Mucosa of descending colon (tissue), 3 donors: ENCODE measurements at regions not wholly inside any gene's neighbourhood (a gene's known extent, or its start where the extent isn't known, plus 50 kb on each side); places are given as distances from the start of the nearest gene placed in this dataset.
A peak's percentile ranks its signal among the peaks of the same experiment; 100 is the strongest.

Source experiments
- ATAC-seq: fragments of 200-7000 bp; cut with Tn5 transposase; one replicate; pipeline ENCODE4 v1.9.1; 2020; ENCODE audit warnings: mild to moderate bottlenecking, moderate library complexity
- DNase-seq, 3 donors: peaks; one replicate each; pipeline ENCODE4 v3.0.0-alpha.2; 2020
- H3K36me3 ChIP-seq: fragments of 200-600 bp; one replicate; pipeline ENCODE4 v1.8.0; 2021; ENCODE audit warnings: low read depth, mild to moderate bottlenecking
- H3K4me1 ChIP-seq: fragments of 200-600 bp; one replicate; pipeline ENCODE4 v1.8.0; 2021; ENCODE audit warnings: low read depth, mild to moderate bottlenecking
- H3K4me3 ChIP-seq: fragments of 200-600 bp; one replicate; pipeline ENCODE4 v1.8.0; 2021; ENCODE audit warnings: mild to moderate bottlenecking
- H3K9me3 ChIP-seq: fragments of 200-600 bp; one replicate; pipeline ENCODE4 v1.8.0; 2021; ENCODE audit warnings: mild to moderate bottlenecking
- intact Hi-C, 2 donors: fragments of 100-400 bp; cut with DNase I in 1 of 2; cut with micrococcal nuclease in 1 of 2; formaldehyde crosslinking; loops; one replicate each; pipeline versions ENCODE4 v1.11.0 to v1.11.1; 2022; cut with DNase I, micrococcal nuclease
- TF ChIP-seq, protein P1 (sequence below): fragments of 200-600 bp; IDR thresholded peaks from one replicate; pipeline ENCODE4 v1.8.0; 2022; ENCODE audit warnings: antibody characterized with exemption, mild to moderate bottlenecking
- donor health status: DM: no; HTN: no; CAD: no; lungs with moderate emphysema.
- donor health status: DM: no; HTN: no; CAD: no.
- donor health status: DM: no; HTN: yes; CAD: no.

DNA sequence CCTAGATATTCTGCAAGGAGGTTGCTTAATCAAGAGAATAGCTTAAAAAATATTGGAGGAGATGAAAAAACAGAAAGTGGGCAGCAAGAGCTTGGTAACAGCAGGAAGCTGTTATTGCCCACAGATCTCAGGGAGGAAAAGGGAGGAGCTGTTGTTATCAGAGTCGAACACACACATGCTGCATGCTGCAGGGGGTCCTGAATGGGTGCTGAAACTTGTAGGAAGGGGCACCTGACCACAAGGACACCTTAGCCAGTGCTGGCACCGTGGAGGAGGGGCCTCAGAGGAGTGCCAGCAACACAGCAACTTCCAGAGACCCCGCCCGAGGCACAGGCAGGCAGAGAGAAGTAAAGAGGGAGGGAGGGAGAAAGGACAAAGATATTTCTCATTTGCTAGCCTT is 332.9 kb downstream of the SOCS6 start:
- Histone ChIP-seq H3K36me3 (no peaks in the 10 kb centered on the region), H3K4me3 (no peak overlapping the region), H3K4me1 (no peaks in the 10 kb centered on the region), H3K9me3 (no peaks in the 10 kb centered on the region)
- ATAC-seq, result peak; percentile 9
- TF ChIP-seq, protein P1, sequence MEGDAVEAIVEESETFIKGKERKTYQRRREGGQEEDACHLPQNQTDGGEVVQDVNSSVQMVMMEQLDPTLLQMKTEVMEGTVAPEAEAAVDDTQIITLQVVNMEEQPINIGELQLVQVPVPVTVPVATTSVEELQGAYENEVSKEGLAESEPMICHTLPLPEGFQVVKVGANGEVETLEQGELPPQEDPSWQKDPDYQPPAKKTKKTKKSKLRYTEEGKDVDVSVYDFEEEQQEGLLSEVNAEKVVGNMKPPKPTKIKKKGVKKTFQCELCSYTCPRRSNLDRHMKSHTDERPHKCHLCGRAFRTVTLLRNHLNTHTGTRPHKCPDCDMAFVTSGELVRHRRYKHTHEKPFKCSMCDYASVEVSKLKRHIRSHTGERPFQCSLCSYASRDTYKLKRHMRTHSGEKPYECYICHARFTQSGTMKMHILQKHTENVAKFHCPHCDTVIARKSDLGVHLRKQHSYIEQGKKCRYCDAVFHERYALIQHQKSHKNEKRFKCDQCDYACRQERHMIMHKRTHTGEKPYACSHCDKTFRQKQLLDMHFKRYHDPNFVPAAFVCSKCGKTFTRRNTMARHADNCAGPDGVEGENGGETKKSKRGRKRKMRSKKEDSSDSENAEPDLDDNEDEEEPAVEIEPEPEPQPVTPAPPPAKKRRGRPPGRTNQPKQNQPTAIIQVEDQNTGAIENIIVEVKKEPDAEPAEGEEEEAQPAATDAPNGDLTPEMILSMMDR, result no peak
- intact Hi-C loops, result no loop called here
- no peak for DNase-seq

GRCh38 chr18:70620837-70621612 is 332.2 kb downstream of the SOCS6 start:
- H3K4me1 ChIP-seq, result no peaks in the 10 kb centered on the region
- ATAC-seq, result no peak
- H3K4me3 ChIP-seq, result no peak overlapping the region
- no peaks in the 10 kb centered on the region for H3K9me3 ChIP-seq
- no peaks in the 10 kb centered on the region for H3K36me3 ChIP-seq
- intact Hi-C loops, result no loop called here
- TF ChIP-seq, protein P1, result no peak
- DNase-seq, result no peak

DNA sequence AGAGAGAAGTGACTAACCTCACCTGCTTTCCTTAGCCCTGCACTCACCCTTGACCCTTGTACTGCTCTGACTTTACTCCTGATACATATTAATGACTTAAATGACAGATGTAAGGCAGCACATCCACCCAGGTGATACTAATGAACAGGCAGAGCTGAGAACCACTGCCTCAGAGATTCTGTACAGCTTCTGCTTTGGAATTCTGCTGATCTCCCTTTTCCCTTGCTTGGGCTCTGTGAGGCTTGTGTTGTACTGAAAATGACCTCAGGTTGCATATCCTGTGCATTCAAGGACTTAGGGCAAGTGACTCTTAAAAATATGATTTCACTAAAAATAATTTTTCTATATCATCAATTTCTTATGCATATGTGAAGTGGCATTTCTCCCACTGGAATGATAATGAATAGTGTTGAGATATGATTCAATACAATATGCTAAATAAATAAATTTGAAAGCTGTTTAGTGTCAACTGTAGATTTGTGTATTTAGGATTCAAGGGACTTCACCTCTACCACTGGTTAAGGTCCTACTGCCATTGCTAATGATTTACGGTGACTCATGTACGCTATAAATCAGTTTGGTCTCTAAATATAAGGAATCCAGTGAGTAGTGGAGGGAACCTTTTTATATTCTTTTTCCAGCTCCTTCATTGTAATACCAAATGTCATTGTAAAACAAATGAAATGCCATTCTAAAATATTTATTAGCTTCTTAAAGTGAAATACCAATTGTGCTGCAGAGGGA is 328.3 kb downstream of the SOCS6 start:
- no peak overlapping the region for H3K4me3 ChIP-seq
- no peaks in the 10 kb centered on the region for H3K9me3 ChIP-seq
- no peaks in the 10 kb centered on the region for H3K36me3 ChIP-seq
- no peak for ATAC-seq
- no peak for DNase-seq
- H3K4me1 ChIP-seq, result no peaks in the 10 kb centered on the region
- TF ChIP-seq, protein P1, result no peak
- intact Hi-C loops, result no loop called here

DNA sequence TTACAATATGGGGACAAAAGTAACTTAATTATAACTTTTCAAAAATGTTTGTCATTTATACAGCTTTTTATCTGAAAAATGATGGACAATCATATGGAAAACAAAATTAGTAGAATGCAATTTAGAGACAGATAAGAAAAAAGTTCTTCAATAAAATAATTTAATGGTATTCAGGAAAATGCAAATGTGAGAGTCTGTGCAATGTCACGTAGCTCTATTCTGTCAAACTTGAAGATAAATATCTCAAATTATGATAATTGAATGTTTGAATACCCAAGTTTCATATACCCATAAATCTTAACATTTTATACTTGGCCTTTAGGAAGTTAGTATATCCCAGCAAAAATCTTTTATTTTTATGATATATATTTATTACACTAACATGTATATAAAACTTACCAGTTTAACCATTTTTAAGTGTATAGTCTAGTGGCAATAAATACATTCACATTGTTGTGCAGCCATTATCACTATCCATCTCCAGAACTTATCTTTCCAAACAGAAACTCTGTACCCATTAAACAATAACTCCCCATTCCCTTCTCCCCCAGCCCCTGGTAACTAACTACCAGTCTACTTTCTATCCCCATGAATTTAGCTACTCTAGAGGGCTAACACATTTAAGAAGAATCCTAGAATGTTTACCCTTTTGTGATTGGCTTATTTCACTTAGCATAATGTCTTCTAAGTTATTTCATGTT is 311.5 kb downstream of the SOCS6 start:
- no peaks in the 10 kb centered on the region for H3K9me3 ChIP-seq
- TF ChIP-seq, protein P1, result no peak
- intact Hi-C loops, result no loop called here
- H3K4me1 ChIP-seq, result no peaks in the 10 kb centered on the region
- no peaks in the 10 kb centered on the region for H3K36me3 ChIP-seq
- DNase-seq (no peak), ATAC-seq (no peak)
- no peak overlapping the region for H3K4me3 ChIP-seq

- intact Hi-C loops, result no loop called here
- no peak overlapping the region for H3K4me3 ChIP-seq
- TF ChIP-seq, protein P1, result no peak
- DNase-seq (no peak), ATAC-seq (no peak)
- H3K9me3 ChIP-seq, result no peaks in the 10 kb centered on the region
- H3K36me3 ChIP-seq, result no peaks in the 10 kb centered on the region
- H3K4me1 ChIP-seq, result no peaks in the 10 kb centered on the region
These were observed 309.6 kb downstream of the SOCS6 start for GRCh38 chr18:70598406-70598805.
